ENCODE measurements at regions not wholly inside any gene's neighbourhood (a gene's known extent, or its start where the extent isn't known, plus 50 kb on each side); places are given as distances from the start of the nearest gene placed in this dataset.

- ATAC-seq: no peak
- no peak overlapping the region for H3K4me3 Mint-ChIP-seq
- no peaks in the 10 kb centered on the region for H3K27me3 Mint-ChIP-seq
- H3K36me3 Mint-ChIP-seq: no peaks in the 10 kb centered on the region
- no peaks in the 10 kb centered on the region for H3K4me1 Mint-ChIP-seq
- H3K9me3 Mint-ChIP-seq: peaks cover 7% of the 10 kb centered on the region
- no peak overlapping the region for H3K27ac Mint-ChIP-seq
Measured at GRCh38 chr18:27704736-27705361, 472.1 kb downstream of the CDH2 start.

DNA sequence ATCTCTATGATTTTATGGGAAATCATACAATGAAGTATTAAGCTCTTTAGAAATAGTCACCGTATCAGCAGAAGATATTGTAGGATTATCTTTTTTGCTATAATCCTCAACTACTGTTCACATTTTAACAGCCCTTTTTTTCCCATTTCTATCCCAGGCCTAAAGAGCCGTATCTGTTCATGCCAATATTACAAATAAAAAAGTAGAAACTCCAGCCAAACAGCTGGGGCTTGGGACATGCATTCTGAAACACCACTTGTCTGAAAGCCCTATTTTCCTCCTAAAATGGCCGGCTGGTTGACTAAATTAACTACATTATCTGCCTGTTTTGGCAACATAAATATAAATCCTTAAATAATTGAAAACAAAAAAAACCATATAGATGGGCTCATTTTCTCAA, 477.8 kb downstream of the CDH2 start:
- no peak overlapping the region for H3K4me3 Mint-ChIP-seq
- no peak overlapping the region for H3K27ac Mint-ChIP-seq
- H3K27me3 Mint-ChIP-seq: no peaks in the 10 kb centered on the region

DNA sequence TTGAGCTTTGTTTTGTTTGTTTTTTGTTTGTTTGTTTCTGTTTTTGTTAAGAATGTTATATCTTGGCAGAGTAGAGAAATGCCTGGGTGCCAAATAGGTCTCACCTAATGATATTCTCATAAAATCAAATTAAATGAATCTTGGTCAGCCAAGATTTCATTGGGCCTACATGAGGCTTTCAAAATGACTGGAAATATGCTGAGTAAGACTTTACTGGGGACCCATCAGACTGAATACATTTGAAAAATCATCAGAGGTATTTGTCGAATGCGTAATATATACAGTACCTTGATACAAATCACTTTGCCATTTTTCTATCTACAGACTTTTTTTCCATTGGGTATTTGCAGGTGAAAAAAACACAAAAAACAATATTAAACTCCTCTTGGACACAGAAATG, 480.8 kb downstream of the CDH2 start:
- Mint-ChIP-seq H3K27me3 (no peaks in the 10 kb centered on the region), H3K4me3 (no peak overlapping the region), H3K27ac (no peak overlapping the region), H3K9me3 (peaks cover 12% of the 10 kb centered on the region), H3K36me3 (no peaks in the 10 kb centered on the region), H3K4me1 (no peaks in the 10 kb centered on the region)
- no peak for ATAC-seq

More for the DNA sequence above, 477.8 kb downstream of the CDH2 start:
- no peak for ATAC-seq
- Mint-ChIP-seq H3K9me3 (peaks cover 9% of the 10 kb centered on the region), H3K36me3 (no peaks in the 10 kb centered on the region), H3K4me1 (no peaks in the 10 kb centered on the region)

- H3K27ac Mint-ChIP-seq: no peak overlapping the region
- H3K9me3 Mint-ChIP-seq: peaks cover 11% of the 10 kb centered on the region
- no peaks in the 10 kb centered on the region for H3K4me1 Mint-ChIP-seq
- no peak overlapping the region for H3K4me3 Mint-ChIP-seq
- no peaks in the 10 kb centered on the region for H3K36me3 Mint-ChIP-seq
- ATAC-seq: no peak
- H3K27me3 Mint-ChIP-seq: no peaks in the 10 kb centered on the region
Measured at GRCh38 chr18:27695503-27695902, 481.4 kb downstream of the CDH2 start.

- Mint-ChIP-seq H3K4me1 (no peaks in the 10 kb centered on the region), H3K9me3 (peaks cover 11% of the 10 kb centered on the region), H3K27me3 (no peaks in the 10 kb centered on the region), H3K4me3 (no peak overlapping the region), H3K27ac (no peak overlapping the region), H3K36me3 (no peaks in the 10 kb centered on the region)
- ATAC-seq: no peak
Measured at GRCh38 chr18:27695052-27695451, 481.9 kb downstream of the CDH2 start.

DNA sequence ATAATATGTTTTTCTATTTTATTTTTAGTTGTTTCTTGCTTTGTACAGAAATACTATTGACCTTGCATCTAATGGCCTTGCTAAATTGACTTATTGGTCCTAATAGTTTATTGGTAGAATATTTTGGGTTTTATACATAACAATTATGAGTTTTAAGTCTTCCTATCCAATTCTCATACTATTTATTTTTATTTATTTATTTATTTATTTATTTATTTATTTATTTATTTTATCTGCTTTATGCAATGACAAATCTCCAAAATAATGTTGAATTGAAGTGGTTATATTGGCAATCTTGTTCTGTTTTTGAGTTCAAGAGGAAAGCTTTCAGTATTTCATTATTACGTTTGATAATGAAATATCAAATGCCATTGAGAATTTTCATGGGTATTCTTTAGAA, 488.3 kb downstream of the CDH2 start:
- no peak for ATAC-seq
- H3K9me3 Mint-ChIP-seq: peaks cover 14% of the 10 kb centered on the region
- H3K4me3 Mint-ChIP-seq: no peak overlapping the region
- no peaks in the 10 kb centered on the region for H3K27me3 Mint-ChIP-seq
- H3K4me1 Mint-ChIP-seq: no peaks in the 10 kb centered on the region
- H3K27ac Mint-ChIP-seq: no peak overlapping the region
- no peaks in the 10 kb centered on the region for H3K36me3 Mint-ChIP-seq

GRCh38 chr18:27687351-27687979, 489.5 kb downstream of the CDH2 start:
- no peaks in the 10 kb centered on the region for H3K4me1 Mint-ChIP-seq
- H3K9me3 Mint-ChIP-seq: peaks cover 9% of the 10 kb centered on the region
- no peaks in the 10 kb centered on the region for H3K27me3 Mint-ChIP-seq
- no peak overlapping the region for H3K27ac Mint-ChIP-seq
- H3K4me3 Mint-ChIP-seq: no peak overlapping the region
- ATAC-seq: no peak
- H3K36me3 Mint-ChIP-seq: no peaks in the 10 kb centered on the region

GRCh38 chr18:27685807-27686412, 491.0 kb downstream of the CDH2 start:
- no peak for ATAC-seq
- no peaks in the 10 kb centered on the region for H3K36me3 Mint-ChIP-seq
- no peaks in the 10 kb centered on the region for H3K4me1 Mint-ChIP-seq
- no peak overlapping the region for H3K4me3 Mint-ChIP-seq
- peaks cover 7% of the 10 kb centered on the region for H3K9me3 Mint-ChIP-seq
- H3K27ac Mint-ChIP-seq: no peak overlapping the region
- no peaks in the 10 kb centered on the region for H3K27me3 Mint-ChIP-seq

GRCh38 chr18:27685091-27685490, 491.8 kb downstream of the CDH2 start:
- H3K27me3 Mint-ChIP-seq: no peaks in the 10 kb centered on the region
- no peak overlapping the region for H3K27ac Mint-ChIP-seq
- no peaks in the 10 kb centered on the region for H3K36me3 Mint-ChIP-seq
- no peak overlapping the region for H3K4me3 Mint-ChIP-seq
- ATAC-seq: no peak
- no peaks in the 10 kb centered on the region for H3K4me1 Mint-ChIP-seq
- H3K9me3 Mint-ChIP-seq: peaks cover 7% of the 10 kb centered on the region

- H3K27me3 Mint-ChIP-seq: no peaks in the 10 kb centered on the region
- H3K4me1 Mint-ChIP-seq: no peaks in the 10 kb centered on the region
- no peak for ATAC-seq
- no peak overlapping the region for H3K4me3 Mint-ChIP-seq
- peaks cover 11% of the 10 kb centered on the region for H3K9me3 Mint-ChIP-seq
- H3K36me3 Mint-ChIP-seq: no peaks in the 10 kb centered on the region
- H3K27ac Mint-ChIP-seq: no peak overlapping the region
Measured at GRCh38 chr18:27674411-27674810, 489.3 kb upstream of the CHST9 start.

DNA sequence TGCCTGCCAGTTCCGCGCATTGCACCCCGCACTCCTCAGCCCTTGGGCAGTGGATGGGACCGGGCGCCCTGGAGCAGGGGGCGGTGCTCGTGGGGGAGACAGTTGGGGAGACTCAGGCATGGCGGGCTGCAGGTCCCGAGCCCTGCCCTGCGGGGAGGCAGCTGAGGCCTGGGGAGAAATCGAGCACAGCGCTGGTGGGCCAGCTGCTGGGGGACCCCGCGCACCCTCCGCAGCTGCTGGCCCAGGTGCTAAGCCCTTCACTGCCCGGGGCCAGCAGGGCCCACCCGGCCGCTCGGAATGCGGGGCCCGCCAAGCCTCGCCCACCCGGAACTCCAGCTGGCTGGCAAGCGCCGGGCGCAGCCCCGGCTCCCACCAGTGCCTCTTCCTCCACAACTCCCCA, 488.8 kb upstream of the CHST9 start:
- Mint-ChIP-seq H3K27me3 (no peaks in the 10 kb centered on the region), H3K4me1 (no peaks in the 10 kb centered on the region), H3K9me3 (peaks cover 11% of the 10 kb centered on the region), H3K36me3 (no peaks in the 10 kb centered on the region), H3K27ac (no peak overlapping the region), H3K4me3 (no peak overlapping the region)
- peak; percentile 51 for ATAC-seq

- no peak for ATAC-seq
- no peaks in the 10 kb centered on the region for H3K9me3 Mint-ChIP-seq
- H3K36me3 Mint-ChIP-seq: no peaks in the 10 kb centered on the region
- no peaks in the 10 kb centered on the region for H3K4me1 Mint-ChIP-seq
- no peak overlapping the region for H3K4me3 Mint-ChIP-seq
- H3K27me3 Mint-ChIP-seq: no peaks in the 10 kb centered on the region
- H3K27ac Mint-ChIP-seq: no peak overlapping the region
Measured at GRCh38 chr18:27668158-27668557, 483.1 kb upstream of the CHST9 start.

DNA sequence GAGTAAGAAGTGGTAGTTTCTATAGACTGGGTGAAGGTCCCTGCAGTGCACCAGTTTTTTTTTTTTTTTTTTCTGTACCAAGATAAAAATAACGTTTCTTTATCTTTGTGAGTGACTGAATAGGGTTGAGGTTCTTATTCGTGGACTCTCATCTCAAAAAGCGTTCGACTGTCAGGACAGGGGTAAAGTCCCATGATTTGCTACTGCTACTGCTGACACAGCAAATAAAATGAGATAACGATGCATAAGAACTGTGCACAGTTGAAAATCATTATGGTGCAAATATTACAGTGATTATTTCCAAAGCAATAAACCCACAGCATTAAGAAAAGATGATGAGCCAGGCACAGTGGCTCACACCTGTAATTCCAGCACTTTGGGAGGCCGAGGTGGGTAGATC, 482.0 kb upstream of the CHST9 start:
- H3K27me3 Mint-ChIP-seq: no peaks in the 10 kb centered on the region
- H3K9me3 Mint-ChIP-seq: peaks cover 2% of the 10 kb centered on the region
- H3K4me1 Mint-ChIP-seq: no peaks in the 10 kb centered on the region

DNA sequence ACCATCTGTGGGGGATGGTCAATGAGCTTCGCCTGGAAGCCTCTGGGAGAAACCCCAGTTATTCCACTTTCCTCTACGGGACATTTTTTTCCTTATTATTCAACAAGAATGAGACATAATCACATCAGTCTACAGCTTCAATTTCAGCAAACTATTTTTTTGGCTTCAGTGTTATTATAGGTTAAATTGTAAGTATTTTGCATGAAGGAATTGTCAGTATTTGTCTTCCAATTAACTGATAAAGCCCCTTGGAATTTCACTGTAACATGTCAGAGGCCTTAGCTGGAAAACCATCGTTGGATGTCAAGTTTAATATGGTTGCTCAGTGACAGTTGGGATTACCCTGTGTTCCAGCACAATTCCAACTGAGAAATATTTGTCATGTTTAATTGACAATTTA, 480.9 kb upstream of the CHST9 start:
- Mint-ChIP-seq H3K36me3 (no peaks in the 10 kb centered on the region), H3K27me3 (no peaks in the 10 kb centered on the region), H3K4me1 (no peaks in the 10 kb centered on the region), H3K27ac (no peak overlapping the region), H3K4me3 (no peak overlapping the region), H3K9me3 (peaks cover 2% of the 10 kb centered on the region)
- ATAC-seq: no peak

More for the DNA sequence above, 482.0 kb upstream of the CHST9 start:
- H3K36me3 Mint-ChIP-seq: no peaks in the 10 kb centered on the region
- no peak for ATAC-seq
- H3K4me3 Mint-ChIP-seq: no peak overlapping the region
- H3K27ac Mint-ChIP-seq: no peak overlapping the region

DNA sequence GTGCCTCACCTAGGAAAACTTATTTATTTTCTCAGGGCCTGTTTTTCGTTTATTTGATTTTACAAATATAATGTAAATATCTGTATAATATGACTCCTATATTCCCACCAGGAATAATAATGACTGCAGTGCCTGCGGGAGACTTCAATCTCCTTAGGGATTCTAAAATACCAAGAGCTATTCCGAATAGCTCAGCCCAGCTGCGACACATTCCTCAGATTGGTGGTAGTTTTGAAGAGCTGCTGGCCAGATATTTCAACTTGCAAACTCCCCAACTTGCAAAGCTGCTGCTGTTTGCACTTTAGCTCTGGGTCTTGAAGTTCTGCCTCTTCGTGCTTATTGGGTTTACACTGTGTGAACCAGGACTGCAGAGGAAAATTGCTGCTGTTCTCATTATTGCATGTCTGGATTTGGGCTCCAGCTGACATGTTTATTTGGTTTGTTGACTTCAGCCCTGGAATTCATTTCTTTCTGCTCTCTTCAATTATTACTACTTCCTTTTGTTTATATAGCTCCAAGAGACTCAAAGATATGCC, 480.2 kb upstream of the CHST9 start:
- Mint-ChIP-seq H3K36me3 (no peaks in the 10 kb centered on the region), H3K27me3 (no peaks in the 10 kb centered on the region), H3K9me3 (peaks cover 2% of the 10 kb centered on the region), H3K4me3 (no peak overlapping the region), H3K27ac (no peak overlapping the region), H3K4me1 (no peaks in the 10 kb centered on the region)
- ATAC-seq: no peak

DNA sequence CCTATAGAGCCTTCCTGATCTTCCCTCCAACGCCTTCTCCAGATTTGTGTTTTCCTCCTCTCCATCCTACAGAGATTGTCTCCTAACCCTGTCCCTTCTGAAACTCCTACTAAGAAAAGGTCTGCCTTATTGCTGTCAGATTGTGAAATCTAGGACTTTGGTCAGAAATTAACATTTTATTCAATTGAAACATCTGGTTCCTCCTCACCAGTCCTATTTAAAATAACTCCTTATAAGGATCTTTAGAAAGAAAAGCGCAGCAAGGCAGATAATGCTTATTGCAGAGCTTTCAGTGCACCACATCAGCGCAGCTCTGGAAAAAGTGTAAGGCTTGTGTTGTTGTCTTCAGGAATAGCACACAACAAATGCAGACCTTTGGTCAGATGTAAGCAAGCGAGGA, 477.8 kb upstream of the CHST9 start:
- H3K4me1 Mint-ChIP-seq: no peaks in the 10 kb centered on the region
- H3K27ac Mint-ChIP-seq: no peak overlapping the region
- peaks cover 2% of the 10 kb centered on the region for H3K9me3 Mint-ChIP-seq
- H3K4me3 Mint-ChIP-seq: no peak overlapping the region
- no peaks in the 10 kb centered on the region for H3K36me3 Mint-ChIP-seq
- no peaks in the 10 kb centered on the region for H3K27me3 Mint-ChIP-seq
- ATAC-seq: no peak

All from stimulated activated memory B cell treated with anti-CD40 and anti-IgM and Interleukin-4, amounts not matched to agents 10 μg/mL and 1 μg/mL and 100 μg/mL, for 72 hours (primary cell).